MCF 10A (cell line): ENCODE measurements at regions not wholly inside any gene's neighbourhood (a gene's known extent, or its start where the extent isn't known, plus 50 kb on each side); places are given as distances from the start of the nearest gene placed in this dataset.

Experiments
- BruUV-seq: library from RNA; stranded (reverse); fragments of 400-500 nt; replicated peaks from 2 replicates; lab custom pipeline; 2021; lab: Mats Ljungman, UMichigan
- CTCF ChIA-PET: fragments of 300-600 bp; sonication (Branson Sonifier 250); formaldehyde crosslinking; extraction: SDS; loops from one replicate; lab custom pipeline; 2021; ENCODE audit warnings: antibody characterized with exemption, inconsistent platforms; lab: Yijun Ruan, JAX
- POLR2A ChIA-PET: fragments of 300-600, 350-650 bp; sonication (Branson Sonifier 250); formaldehyde crosslinking; extraction: SDS; loops from one replicate; lab custom pipeline; 2020; ENCODE audit warnings: antibody characterized with exemption, inconsistent platforms; lab: Yijun Ruan, JAX
- DNase-seq: peaks from one replicate; pipeline ENCODE4 v3.0.0-alpha.2; 2018; ENCODE audit not compliant: unreplicated experiment
- H3K27ac Mint-ChIP-seq: one replicate; pipeline ENCODE4 v1.8.0; 2022; ENCODE audit warnings: mild to moderate bottlenecking, low read depth, mixed read lengths; ENCODE audit not compliant: unreplicated experiment
- H3K27me3 Mint-ChIP-seq: one replicate; pipeline ENCODE4 v1.8.0; 2022; ENCODE audit warnings: mixed read lengths; ENCODE audit not compliant: insufficient read depth, unreplicated experiment
- H3K36me3 Mint-ChIP-seq: one replicate; pipeline ENCODE4 v1.8.0; 2022; ENCODE audit warnings: mild to moderate bottlenecking, moderate library complexity, mixed read lengths; ENCODE audit not compliant: insufficient read depth, unreplicated experiment
- H3K4me1 Mint-ChIP-seq: one replicate; pipeline ENCODE4 v1.8.0; 2022; ENCODE audit warnings: mixed read lengths; ENCODE audit not compliant: insufficient read depth, unreplicated experiment
- H3K4me3 Mint-ChIP-seq: one replicate; pipeline ENCODE4 v1.8.0; 2022; ENCODE audit warnings: mild to moderate bottlenecking, moderate library complexity, mixed read lengths; ENCODE audit not compliant: unreplicated experiment
- H3K9me3 Mint-ChIP-seq: one replicate; pipeline ENCODE4 v1.8.0; 2022; ENCODE audit warnings: mixed read lengths; ENCODE audit not compliant: unreplicated experiment
- intact Hi-C: fragments of 100-400 bp; cut with micrococcal nuclease; formaldehyde crosslinking; loops from 2 replicates; pipeline ENCODE4 v1.14.1; 2022
- TF ChIP-seq, protein P1 (sequence below): fragments of 200-600 bp; IDR thresholded peaks from one replicate; pipeline ENCODE4 v1.8.0; 2022; ENCODE audit warnings: antibody characterized with exemption, mild to moderate bottlenecking; ENCODE audit not compliant: unreplicated experiment

DNA sequence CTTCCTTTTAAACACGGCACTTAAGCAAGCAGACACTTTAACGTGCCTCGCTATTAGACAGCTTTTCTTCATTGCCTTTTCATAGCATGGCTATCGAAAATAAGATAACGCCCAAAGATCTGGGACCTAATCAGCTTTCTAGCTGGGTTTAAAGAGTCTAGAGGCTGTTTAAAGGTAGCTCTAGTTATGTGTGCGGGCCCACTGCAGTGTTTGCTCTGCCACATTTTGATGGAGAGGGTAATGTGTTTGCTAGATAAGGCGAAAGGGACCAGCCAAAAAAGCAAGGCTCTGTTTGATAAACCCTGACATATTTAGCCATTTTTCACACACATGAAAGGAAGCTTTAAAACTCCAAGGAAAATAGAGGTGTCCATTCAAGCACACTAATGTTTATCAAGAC, 91.6 kb downstream of the NR2F2 start:
- intact Hi-C loops = no loop called here
- no peak for DNase-seq
- CTCF ChIA-PET = interaction anchor here (0.5 to 1.4 kb wide), 2 partner anchors 67 to 1129 kb away, joined by 3 read pairs; no protein-coding TSS in a partner anchor
- Mint-ChIP-seq H3K27me3 (peaks cover 94% of the 10 kb centered on the region), H3K4me1 (no peaks in the 10 kb centered on the region), H3K27ac (no peak overlapping the region), H3K4me3 (no peak overlapping the region), H3K9me3 (no peaks in the 10 kb centered on the region), H3K36me3 (no peaks in the 10 kb centered on the region)
- TF ChIP-seq, protein P1, sequence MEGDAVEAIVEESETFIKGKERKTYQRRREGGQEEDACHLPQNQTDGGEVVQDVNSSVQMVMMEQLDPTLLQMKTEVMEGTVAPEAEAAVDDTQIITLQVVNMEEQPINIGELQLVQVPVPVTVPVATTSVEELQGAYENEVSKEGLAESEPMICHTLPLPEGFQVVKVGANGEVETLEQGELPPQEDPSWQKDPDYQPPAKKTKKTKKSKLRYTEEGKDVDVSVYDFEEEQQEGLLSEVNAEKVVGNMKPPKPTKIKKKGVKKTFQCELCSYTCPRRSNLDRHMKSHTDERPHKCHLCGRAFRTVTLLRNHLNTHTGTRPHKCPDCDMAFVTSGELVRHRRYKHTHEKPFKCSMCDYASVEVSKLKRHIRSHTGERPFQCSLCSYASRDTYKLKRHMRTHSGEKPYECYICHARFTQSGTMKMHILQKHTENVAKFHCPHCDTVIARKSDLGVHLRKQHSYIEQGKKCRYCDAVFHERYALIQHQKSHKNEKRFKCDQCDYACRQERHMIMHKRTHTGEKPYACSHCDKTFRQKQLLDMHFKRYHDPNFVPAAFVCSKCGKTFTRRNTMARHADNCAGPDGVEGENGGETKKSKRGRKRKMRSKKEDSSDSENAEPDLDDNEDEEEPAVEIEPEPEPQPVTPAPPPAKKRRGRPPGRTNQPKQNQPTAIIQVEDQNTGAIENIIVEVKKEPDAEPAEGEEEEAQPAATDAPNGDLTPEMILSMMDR = no peak
- POLR2A ChIA-PET = interaction anchor here (1.2 kb wide), 1 partner anchor 9 kb away, joined by 3 read pairs; no protein-coding TSS in a partner anchor
- no TSS peak for BruUV-seq

DNA sequence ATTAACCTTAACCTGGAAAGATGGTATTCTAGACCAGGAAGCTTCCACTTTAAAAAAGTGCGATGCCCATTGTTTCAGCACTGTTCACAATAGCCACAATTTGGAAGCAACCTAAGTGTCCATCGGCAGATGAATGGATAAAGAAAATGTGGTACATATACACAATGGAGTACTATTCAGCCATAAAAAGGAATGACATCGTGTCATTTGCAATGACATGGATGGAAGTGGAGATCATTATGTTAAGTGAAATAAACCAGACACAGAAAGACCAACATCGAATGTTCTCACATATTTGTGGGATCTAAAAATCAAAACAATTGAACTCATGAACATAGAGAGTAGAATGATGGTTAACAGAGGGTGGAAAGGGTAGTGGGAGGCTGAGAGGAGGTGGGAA, 94.2 kb downstream of the NR2F2 start:
- POLR2A ChIA-PET = interaction anchor here (0.6 kb wide), 1 partner anchor 639 kb away, joined by 3 read pairs; no protein-coding TSS in a partner anchor
- CTCF ChIA-PET = no interaction called here
- no peaks in the 10 kb centered on the region for H3K36me3 Mint-ChIP-seq
- peaks cover 68% of the 10 kb centered on the region for H3K27me3 Mint-ChIP-seq
- H3K4me3 Mint-ChIP-seq = no peak overlapping the region
- DNase-seq = no peak
- BruUV-seq = no TSS peak
- no peak overlapping the region for H3K27ac Mint-ChIP-seq
- TF ChIP-seq, protein P1 = no peak
- H3K4me1 Mint-ChIP-seq = no peaks in the 10 kb centered on the region
- intact Hi-C loops = no loop called here
- H3K9me3 Mint-ChIP-seq = no peaks in the 10 kb centered on the region

DNA sequence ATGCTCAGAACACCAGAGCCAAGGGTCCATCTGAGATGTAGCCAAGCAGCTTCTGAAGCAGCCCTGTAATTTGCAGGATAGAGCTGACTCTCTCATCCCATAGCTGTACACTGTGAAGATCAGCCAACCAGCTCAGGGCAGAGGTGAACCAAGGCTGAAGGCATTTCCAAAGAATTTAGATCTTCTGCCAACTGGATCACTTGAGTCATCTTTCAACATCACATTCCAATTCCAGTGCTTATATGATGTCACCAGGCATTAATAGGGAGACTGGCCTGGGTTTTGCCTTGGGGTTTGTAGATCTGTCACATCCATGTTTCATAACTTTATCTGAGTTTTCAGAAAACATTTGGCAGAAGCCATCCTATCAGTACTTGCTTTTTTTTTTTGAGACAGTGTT, 98.2 kb downstream of the NR2F2 start:
- peaks cover 51% of the 10 kb centered on the region for H3K27me3 Mint-ChIP-seq
- TF ChIP-seq, protein P1 = no peak
- DNase-seq = peak; percentile 85
- POLR2A ChIA-PET = interaction anchor here (0.6 to 1.4 kb wide), 3 partner anchors 9 to 87 kb away, joined by 3 to 5 read pairs (median 3); no protein-coding TSS in a partner anchor
- CTCF ChIA-PET = interaction anchor here (0.5 to 0.7 kb wide), 4 partner anchors 86 to 1349 kb away, joined by 3 to 4 read pairs (median 4); no protein-coding TSS in a partner anchor
- H3K4me3 Mint-ChIP-seq = no peak overlapping the region
- no peak overlapping the region for H3K27ac Mint-ChIP-seq
- no TSS peak for BruUV-seq
- no peaks in the 10 kb centered on the region for H3K9me3 Mint-ChIP-seq
- no peaks in the 10 kb centered on the region for H3K4me1 Mint-ChIP-seq
- no peaks in the 10 kb centered on the region for H3K36me3 Mint-ChIP-seq
- intact Hi-C loops = loop anchor here (2.0 kb wide), 1 partner anchor 72 kb away; no protein-coding TSS in a partner anchor

DNA sequence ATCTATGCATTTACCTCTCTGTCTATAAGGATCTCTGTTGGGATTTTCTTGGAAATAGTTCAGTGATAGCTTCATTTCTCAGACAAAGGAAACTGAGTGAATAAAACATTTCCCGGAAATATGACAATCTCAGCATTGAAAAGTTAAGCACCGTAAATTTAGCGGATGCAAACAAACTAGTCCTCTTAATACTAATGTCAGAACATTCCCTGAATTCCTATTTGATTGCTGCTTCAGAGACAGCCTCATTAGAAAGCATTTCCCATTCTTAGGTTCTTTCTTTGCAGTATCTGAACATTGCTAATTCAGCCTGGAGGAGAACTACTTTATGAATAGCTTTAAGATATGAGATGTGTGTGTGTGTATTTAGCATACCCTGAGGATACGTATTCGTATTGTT, 101.3 kb downstream of the NR2F2 start:
- H3K4me1 Mint-ChIP-seq = no peaks in the 10 kb centered on the region
- DNase-seq = no peak
- H3K4me3 Mint-ChIP-seq = no peak overlapping the region
- no peak overlapping the region for H3K27ac Mint-ChIP-seq
- no peaks in the 10 kb centered on the region for H3K9me3 Mint-ChIP-seq
- CTCF ChIA-PET = no interaction called here
- TF ChIP-seq, protein P1 = no peak
- POLR2A ChIA-PET = no interaction called here
- no peaks in the 10 kb centered on the region for H3K36me3 Mint-ChIP-seq
- intact Hi-C loops = no loop called here
- H3K27me3 Mint-ChIP-seq = peaks cover 47% of the 10 kb centered on the region
- BruUV-seq = no TSS peak
